ENCODE measurements at regions not wholly inside any gene's neighbourhood (a gene's known extent, or its start where the extent isn't known, plus 50 kb on each side); places are given as distances from the start of the nearest gene placed in this dataset.
"Not testable (repeated sequence)": the region's sequence is repeated elsewhere in the genome, so short reads cannot be mapped to it uniquely, and the experiment has no call there.

DNA sequence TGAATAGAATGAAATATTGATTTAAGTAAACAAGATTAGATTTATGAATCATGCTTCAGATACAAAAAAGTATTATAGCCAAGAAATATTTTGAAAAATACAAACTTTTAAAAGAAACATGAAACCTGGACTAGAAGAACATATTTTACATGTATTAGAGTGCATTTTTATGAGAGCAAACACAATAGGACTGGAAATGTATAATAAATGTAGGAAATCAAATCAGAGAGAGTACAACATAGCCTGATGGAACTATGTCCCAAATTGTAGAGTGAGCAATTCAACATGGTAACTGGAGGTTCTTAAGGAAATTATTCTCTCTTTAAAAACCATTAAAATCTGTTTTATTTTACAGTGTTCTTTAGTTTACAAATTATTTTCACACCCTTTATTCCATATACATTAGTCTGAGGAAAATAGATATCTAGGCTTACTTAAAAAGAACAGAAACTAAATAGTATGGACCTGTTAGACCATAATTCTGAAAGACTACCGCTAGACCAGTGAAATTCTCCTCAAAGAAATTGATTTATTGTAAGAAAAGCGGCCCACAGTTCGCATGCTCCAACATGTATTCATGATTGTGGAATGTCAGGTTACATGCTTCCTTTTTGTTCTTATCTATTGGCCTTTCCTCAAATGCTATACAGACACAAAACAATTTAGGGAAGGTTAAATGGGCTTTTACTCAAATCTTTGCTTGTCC lies 1526.5 kb upstream of the SLC10A2 start:
- in situ Hi-C loops (cut with MboI; ENCODE audit: low sequenced_read_pairs) = no loop called here

DNA sequence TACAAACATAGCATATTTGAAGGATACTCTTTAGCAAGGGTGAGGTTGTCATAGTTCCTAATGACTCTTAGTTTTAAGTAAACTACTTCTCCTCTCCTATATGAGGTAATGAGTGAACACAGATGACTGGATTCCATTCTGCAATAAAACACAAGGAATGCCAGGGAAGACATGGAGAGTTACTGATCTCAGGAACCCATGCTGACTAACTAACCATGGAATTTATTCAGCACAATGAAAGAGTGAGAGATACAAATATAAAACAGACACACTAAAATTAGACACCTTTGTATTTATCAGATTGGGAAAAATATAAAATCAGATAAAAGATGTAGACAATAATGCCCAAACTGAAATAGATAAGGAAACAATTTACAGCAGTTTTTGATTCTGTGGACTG lies 1525.9 kb upstream of the SLC10A2 start:
- in situ Hi-C loops (cut with MboI; ENCODE audit: low sequenced_read_pairs) = no loop called here

DNA sequence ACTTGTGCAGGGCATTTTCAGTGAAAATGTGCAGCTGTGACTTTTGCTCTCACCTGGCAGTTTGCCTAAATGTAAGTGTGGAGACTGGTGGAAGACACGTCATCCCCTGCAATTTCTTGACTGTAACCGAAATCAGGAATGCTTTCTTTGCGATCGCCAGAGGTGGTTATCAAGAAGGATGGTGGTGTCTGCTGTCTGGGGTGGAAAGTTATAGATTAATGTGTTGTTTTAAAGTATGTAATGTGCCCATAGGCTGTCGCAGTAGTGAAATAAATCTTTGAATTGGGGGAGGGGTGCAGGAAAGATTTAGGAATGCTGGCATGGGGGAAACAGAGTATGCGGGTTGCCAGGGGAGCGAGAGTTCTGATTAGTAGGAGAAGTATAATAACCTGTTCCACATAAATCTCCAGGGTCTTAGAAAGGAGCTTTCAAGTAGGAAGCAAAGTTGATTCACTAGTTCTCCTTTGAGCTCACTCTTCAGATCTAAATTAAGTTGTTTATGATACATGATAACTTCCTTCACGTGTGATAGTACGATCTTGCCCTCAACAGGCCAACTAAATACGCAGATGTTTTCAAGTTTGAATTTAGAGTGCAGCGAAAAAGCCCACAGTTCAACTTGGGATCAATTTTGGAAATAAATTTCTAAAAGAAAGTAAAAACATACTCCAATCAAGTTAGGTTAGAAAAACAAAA lies 1520.0 kb upstream of the SLC10A2 start:
- in situ Hi-C loops (cut with MboI; ENCODE audit: low sequenced_read_pairs) = no loop called here

DNA sequence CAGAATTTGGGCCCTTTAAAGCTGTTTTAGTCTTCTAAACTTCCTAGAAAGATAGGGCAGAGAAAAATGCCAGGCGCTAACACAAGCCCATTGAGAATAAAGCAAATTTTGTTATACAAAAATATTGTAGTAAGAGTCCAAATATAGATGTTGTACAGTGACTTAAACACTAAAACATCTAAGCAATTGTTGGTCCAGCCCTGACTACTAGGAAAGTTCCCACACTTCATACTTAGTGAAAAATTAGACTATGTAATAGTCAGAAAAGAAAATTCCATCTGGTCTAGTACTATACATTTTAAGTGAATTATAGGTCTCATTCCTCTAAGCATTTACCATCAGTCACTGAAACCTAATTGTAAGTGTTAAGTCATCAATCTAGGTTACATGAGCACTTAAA lies 1518.3 kb upstream of the SLC10A2 start:
- in situ Hi-C loops (cut with MboI; ENCODE audit: low sequenced_read_pairs) = no loop called here

DNA sequence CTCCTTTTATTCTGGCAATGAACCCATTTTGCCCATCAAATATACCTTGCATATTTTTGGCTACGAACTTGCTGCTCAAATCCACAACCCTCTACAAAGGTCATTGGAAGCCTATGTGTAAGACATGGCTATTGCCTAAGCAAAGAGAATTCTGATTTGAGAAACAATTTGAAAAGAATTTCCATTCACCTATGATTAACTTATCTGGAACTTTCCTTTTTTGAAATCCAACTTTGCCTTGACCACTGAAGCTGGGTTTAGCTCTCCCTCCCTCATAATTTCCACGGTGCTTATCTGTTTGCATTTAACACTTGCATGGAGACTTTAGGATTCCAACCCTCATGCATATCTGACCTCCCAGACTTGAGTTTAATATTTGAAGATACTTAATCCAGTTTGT lies 1514.7 kb upstream of the SLC10A2 start:
- in situ Hi-C loops (cut with MboI; ENCODE audit: low sequenced_read_pairs) = no loop called here

DNA sequence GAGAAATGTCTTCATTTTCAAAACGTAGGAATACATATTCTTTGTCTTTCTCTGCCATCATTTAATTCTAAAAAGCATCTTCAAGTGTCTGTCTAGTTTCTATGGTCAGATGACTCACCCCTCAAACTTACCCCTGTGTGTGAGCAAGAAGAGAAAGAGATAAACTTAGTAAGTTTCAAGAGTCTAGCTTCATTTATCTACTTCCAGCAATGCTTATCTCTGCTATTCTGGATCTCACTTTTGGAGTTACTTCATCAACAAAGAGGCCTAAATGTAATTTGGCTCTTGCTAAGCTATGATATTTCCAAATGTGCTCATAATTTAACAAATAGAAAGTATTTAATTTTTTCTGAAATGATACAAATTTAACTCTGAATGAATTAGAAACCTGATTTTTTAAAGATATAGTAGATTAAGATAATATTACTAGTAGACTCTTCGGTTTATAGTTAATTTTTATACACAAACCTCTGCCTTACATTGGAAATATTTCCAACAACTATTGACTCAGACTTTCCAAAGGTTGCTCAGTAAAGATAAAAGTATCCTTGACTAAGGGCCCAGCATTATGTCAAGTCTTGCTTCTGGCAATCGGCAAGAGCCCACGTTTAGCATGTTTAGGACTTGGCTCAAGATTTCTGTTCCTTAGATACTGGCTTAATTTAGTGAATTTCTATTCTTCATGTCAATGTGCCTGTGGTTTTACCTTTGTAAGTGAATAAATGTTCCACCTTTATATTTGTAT lies 1511.0 kb upstream of the SLC10A2 start:
- in situ Hi-C loops (cut with MboI; ENCODE audit: low sequenced_read_pairs) = no loop called here

DNA sequence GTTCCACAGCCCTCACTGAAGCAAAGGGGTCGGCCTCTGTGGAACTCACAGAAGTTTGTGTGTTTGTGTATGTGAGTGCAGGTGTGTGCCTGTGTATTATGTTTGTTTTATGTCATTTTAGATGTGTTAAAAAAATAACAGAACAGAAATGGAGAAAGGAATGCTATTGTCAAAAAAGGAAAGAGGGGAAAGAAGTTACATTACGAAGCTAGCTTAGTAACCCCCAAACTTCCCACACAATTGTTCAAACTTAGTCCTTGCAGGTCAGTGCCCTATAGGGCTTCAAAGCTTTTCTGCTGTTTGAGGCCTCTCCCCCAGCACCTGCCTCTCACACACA lies 1505.6 kb upstream of the SLC10A2 start:
- in situ Hi-C loops (cut with MboI; ENCODE audit: low sequenced_read_pairs) = no loop called here

DNA sequence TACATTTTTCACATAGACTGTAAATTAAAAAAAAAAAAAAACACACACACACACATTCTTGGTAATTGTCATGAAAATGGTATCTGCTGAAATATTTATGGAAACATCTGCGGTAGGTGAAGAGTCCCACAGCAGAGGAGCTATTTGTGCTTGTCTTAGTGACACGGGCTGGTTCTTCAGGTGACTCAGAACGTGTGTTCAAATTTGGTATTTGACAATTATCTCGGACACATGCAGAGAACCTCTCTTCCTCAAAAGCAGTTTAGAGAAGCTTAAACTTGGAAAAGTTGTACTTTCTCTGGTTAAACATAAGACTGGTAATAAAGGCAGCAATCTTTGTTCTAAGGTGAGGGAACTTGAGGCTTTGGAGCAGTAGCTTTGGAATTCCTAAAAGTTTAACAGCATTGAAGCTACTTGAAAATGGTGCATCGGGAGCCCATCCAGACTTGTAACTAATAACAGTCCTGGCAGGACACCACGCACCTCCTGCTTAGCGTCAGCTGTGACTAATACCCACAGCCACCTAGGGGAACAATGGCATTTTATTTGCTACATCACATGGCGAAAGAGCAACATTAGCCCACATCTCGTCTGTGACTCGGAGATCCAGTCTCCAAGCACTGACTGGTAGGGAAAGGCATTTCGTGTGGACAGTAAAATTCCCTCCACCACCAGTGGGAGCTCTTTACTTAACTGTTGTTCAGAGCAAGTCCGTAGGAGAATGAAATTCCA lies 1505.1 kb upstream of the SLC10A2 start:
- in situ Hi-C loops (cut with MboI; ENCODE audit: low sequenced_read_pairs) = no loop called here

DNA sequence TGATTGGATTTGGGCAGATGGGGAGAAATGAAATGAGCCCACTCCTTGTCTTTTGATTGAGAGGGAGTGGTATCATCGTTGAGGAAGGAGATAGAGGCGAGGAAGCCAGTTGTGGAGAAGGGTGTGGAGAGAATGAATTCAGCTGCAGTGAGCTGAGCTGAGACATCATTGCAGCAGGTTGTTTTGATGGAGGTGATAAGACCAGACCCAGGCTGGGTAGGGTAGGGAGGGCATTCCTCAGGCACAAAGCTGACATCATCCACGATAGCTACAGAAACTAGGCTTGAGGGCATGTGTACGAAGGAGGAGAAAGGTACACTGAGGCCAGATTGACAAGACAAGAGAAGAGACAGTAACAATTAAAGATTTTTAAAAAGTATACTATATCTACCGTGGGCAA lies 1500.9 kb upstream of the SLC10A2 start:
- in situ Hi-C loops (cut with MboI; ENCODE audit: low sequenced_read_pairs) = no loop called here

DNA sequence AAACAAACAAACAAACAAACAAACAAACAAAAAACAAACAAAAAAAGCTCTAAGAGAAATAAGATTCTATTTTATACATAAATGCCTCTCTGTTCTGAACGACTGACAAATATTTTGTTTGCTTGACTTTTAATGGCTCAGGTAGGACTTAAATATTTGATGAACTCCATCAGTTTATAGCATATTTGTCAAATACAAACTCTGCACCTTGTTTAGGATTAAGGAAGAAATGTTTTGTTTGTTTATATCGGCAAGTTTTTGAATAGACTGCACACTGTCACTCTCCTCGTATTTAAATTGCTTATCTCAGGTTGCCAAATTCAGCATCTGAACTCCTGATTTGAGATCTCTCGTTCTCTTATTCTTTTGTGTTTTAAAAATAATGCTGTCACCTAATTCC lies 1499.7 kb upstream of the SLC10A2 start:
- in situ Hi-C loops (cut with MboI; ENCODE audit: low sequenced_read_pairs) = no loop called here

DNA sequence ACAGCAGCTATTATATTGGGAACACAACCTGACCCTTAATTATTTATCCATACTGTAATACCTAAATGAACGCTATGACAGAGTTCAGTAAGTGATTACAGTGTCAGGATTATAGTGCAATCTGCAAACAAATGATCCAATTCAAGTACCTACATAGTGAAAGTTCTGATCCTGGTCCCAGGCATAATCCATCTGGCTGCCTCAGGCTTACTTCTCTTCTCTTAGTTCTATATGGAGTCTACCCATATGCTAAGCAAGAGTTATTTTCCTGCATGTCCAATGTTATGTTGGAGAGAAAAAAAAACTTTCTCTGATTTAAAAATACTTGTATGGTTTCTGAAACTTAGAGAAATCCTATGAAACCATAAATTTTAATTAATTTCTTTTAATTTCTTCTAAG lies 1487.7 kb upstream of the SLC10A2 start:
- in situ Hi-C loops (cut with MboI; ENCODE audit: low sequenced_read_pairs) = no loop called here

DNA sequence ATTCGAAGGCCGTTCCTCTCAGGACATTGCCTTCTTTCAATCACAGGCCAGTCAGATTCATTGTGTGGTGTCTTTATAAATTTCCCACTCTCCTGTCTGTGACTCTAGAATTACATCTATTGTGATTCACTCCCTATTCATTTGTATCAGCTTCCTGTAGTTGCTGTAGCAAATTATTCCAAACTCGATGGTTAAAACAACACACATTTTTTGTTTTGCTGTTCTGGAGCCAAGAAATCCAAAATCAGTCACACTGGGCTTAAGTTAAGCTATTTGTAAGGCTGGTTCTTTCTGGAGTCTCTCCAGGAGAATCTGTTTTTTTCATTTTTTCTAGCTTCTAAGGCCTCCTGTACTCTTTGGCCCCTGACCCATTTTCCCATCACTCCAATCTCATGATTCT lies 1487.0 kb upstream of the SLC10A2 start:
- in situ Hi-C loops (cut with MboI; ENCODE audit: low sequenced_read_pairs) = no loop called here

DNA sequence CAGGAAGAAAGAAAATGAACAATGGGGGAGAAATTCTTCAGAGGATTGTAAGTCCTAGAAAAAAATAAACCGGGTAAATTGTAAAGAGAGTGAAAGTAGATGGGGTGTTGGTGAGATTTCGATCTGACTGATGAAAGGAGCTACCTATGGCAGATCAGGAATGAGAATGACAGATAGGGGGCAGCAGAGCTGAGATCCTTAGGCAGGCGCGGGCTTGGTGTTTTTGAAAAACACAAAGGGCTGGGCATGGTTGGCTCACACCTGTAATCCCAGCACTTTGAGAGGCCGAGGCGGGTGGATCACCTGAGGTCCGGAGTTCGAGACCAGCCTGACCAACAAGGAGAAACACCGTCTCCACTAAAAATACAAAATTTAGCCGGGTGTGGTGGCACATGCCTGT lies 1468.6 kb upstream of the SLC10A2 start:
- in situ Hi-C loops (cut with MboI; ENCODE audit: low sequenced_read_pairs) = no loop called here

DNA sequence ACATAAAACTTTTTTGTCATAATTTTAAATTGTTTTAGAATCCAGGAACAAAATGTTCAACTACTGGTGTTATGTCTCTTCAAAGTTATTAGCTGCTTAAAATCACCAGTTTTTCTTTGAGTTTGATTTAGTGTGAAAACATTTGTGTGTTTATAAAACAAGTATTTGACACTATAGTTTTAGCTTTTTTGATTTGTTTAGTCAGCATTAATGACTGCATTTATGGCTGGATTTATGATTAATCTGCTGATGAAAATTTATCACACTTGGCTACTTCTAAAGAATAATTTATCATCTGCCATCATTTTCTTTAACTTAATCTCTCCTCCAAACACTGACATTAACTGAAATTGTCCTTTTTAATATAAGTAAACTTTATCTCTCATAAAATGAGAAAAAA lies 1465.9 kb upstream of the SLC10A2 start:
- in situ Hi-C loops (cut with MboI; ENCODE audit: low sequenced_read_pairs) = no loop called here

DNA sequence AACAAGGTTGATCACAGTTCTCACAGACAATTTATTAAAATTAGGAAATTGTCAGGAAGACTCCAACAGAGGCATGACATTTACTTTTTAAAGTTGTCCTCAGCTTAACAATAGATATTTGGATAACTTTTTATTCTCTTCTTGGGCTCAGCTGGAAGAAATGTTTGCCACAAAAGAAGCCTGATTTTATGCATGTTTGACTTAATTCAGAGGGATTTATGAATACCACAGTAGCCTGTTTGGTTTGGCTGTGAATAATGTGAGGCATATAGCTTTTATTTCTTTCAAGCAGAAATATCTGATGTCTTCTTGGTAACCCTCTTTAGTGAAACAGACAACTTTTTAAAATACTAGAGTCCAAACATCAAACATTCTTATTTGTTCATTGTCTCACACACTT lies 1464.5 kb upstream of the SLC10A2 start:
- in situ Hi-C loops (cut with MboI; ENCODE audit: low sequenced_read_pairs) = no loop called here

DNA sequence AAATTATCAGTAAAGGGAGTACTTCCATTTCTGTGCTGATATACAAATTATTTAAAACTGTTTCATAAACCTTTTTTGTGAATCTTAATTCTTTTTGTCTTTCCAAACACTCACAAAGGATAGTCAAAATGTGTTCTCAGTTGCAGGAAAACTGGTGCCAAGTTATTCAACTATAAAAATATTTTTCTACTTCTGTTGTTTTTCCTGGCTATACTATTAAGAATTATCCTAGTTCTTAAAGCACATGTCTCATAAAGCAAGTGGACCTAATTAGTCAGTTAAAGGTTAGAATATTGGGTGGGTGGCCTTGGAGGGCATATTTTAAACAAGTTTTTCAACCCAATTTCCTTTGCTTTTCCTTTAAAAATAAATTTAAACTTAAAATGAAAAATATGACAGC lies 1460.3 kb upstream of the SLC10A2 start:
- in situ Hi-C loops (cut with MboI; ENCODE audit: low sequenced_read_pairs) = no loop called here

DNA sequence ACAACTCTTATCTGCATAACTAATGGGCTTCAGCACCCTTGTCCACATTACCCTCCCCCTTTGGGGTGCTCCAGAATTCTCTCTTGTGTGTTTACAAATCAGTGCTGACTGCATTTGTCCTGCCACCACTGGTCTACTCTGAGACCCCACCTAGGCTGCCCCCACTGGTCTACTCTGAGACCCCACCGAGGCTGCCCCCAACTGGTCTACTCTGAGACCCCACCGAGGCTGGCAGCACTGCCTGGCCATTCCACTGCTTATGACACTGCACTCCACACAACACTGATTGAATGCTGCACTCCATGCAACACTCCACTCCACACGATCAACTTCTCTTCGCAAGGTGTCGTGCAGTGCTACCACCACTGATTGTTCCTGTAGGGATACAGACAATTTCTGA lies 1459.2 kb upstream of the SLC10A2 start:
- in situ Hi-C loops (cut with MboI; ENCODE audit: low sequenced_read_pairs) = no loop called here

DNA sequence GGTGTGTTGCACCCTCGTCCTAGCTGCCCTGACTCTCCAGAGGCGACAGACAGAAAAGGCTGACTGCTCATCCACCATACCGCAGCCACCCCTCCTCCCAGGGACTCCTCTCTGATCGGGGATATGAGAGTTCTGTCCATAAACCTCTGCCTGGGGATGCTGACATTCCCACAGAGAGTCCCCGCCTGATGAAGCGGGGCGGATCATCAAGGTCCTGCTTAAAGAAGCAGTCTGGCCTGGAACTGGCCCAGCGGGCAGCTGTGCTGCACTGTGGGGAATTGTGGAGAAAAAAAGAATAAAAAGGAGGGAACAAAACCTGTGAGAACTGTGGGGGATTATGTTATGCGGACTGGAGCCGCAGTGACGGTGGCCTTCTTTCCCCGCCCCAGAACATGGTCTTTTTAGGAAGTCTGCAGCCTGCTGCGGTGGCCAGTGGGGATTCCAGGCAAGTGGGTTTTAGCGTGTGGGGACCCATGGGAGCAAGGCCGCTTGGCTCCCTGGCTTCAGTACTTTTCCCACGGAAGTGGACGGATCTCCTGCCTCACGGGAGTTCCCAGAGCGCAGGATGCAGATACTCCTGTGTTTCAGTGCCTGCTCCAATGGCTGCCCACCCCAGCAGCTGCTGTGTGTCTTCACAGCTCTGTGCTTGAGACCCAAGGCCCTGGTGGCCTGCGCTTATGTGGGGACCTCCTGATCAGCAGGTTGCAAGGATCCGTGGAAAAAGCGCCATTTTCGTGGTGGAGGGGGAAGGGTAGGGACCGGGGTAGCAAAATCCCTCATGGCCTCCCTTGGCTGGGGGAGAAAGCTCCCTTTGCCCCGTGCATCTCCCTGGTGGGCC lies 1456.2 kb upstream of the SLC10A2 start:
- in situ Hi-C loops (cut with MboI; ENCODE audit: low sequenced_read_pairs) = no loop called here

DNA sequence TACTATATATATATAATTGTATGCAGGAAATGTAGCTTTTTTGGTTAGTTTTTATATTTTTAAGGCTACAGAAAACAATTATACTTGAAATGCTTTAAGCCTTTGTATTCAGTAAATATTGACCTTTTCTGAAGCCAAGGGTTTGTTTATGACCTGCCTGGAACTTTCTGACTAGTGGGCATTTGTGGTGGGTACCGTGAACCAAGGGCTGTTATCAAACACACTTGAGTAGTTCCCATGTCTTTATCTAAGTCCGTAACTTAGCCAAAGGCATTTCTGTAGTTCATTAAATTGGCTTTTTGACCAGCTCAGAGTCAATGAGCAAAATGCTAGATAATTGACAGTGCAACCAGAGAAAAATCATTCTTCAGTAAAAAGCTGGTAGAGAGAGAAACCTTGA lies 1444.2 kb upstream of the SLC10A2 start:
- in situ Hi-C loops (cut with MboI; ENCODE audit: low sequenced_read_pairs) = no loop called here

DNA sequence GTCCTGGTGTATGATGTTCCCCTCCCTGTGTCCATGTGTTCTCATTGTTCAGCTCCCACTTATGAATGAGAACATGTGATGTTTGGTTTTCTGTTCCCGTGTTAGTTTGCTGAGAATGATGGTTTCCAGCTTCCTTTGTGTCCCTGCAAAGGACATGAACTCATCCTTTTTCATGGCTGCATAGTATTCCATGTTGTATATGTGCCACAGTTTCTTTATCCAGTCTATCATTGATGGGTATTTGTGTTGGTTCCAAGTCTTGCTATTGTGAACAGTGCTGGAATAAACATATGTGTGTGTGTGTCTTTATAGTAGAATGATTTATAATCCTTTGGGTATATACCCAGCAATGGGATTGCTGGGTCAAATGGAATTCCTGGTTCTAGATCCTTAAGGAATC lies 1427.3 kb upstream of the SLC10A2 start:
- in situ Hi-C loops (cut with MboI; ENCODE audit: low sequenced_read_pairs) = not testable (repeated sequence)

DNA sequence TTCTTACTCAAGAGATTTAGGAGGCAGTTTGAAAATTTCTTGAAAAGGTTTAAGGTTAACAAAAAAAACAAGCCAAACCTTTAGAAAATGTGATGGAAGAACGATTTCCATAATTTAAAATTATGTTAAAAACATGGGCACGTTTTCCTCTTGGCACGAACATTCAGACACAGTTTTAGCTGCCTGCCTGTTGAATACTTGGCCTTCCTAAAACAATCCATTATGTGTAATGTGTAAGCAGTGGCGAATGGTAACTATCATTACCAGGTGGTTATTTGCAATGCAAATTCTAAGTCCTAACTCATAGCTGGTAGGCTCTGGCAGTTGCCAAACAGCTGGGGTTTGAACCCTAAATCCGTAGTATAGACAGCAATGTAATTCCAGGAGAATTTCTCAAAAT lies 1425.7 kb upstream of the SLC10A2 start:
- in situ Hi-C loops (cut with MboI; ENCODE audit: low sequenced_read_pairs) = no loop called here

Data from HL-60/S4 (cell line).